CD1c-positive myeloid dendritic cell (primary cell): ENCODE measurements at regions not wholly inside any gene's neighbourhood (a gene's known extent, or its start where the extent isn't known, plus 50 kb on each side); places are given as distances from the start of the nearest gene placed in this dataset.
"Not testable (repeated sequence)": the region's sequence is repeated elsewhere in the genome, so short reads cannot be mapped to it uniquely, and the experiment has no call there.

Experiments
- DNase-seq: peaks from one replicate; pipeline ENCODE4 v3.0.0-alpha.2; 2016; ENCODE audit errors: extremely low spot score

DNA sequence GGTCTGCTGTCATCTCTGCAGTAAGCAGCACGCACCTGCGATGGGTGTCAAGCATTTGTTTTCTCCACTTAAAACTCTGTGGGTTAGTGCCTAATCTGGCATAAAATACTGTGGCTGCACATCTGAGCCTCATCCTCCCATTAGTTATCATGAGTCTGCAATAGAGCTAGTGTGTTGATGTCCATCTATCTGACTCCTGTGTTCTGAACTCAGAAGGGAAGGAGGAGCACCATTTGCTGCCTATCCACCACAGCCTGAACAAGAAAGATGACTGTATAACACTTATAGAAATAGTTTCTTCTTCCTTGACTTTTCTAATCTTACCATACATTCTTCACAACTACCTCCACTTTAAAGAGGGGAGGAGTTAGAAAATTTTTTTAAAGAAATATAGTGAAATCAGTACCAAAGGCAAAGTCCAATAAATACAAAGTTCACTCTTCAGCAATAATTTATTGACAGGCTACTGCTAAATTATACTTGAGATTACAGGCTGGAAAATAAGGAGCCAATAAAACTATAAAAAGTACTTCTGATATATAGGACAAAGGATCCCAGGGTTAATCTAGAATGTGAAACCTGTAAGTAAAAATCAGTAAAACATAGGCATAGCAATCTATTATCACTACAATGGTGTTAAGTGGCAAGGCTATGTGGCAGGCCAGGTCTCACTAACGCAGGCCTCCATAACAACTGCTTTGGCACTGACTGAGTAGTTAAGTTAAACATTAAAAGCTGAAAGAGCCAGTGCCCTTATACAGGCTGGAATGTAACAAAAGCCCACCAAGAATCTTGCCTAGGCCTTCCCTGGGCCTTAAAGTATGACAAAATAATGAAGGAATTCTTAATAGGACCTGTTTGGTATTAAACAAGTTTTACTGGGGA, 70.2 kb downstream of the LGALS9C start:
- not testable (repeated sequence) for DNase-seq

DNA sequence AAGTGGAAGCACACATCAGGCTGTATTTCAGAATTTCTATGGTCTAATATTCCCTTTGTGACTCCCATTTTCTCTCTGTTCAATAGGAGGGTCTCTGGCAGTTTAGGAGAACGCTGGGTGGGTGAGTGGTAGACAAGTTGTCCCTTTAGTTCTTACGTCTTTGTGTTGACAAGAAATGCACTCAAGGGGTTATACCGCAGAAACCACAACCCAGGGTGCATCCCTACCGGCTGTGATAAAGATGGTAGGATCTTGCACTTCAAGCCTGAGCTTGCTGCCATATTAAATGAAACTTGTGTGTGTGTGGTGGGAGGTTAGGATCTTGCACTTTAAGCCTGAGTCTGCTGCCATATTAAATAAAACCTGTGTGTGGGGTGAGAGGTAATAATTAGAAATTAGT, 80.5 kb downstream of the LGALS9C start:
- not testable (repeated sequence) for DNase-seq

DNA sequence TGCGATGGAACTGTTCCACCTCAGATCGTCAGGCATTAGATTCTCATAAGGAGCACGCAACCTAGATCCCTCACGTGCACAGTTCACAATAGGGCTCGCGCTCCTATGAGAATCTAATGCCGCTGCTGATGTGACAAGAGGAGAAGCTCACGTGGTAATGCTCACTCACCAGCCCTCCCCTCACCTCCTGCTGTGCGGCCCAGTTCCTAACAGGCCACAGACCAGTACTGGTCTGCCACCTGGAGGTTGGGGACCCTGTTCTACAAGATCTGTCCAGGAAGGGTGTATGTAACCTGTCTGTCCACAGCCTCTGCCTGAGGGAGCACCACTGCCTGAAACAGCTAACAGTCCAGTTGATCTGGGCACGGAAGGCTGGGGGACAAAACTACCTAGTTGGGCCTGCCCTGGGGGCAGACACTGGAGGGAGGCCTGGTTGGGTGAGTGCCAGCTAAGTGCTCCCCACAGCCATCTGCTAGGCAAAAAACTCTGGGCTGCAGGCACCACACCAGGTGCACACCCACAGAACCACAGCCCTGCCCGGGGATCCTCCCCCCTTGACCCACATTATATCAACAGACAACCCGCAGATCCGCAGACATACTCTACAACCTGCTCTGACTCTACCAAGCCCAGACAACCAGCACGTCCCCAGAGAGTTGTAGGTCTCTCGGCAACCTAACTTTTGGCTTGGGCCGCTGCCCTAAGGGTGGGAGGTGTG, 80.7 kb downstream of the TBC1D28 start:
- not testable (repeated sequence) for DNase-seq

DNA sequence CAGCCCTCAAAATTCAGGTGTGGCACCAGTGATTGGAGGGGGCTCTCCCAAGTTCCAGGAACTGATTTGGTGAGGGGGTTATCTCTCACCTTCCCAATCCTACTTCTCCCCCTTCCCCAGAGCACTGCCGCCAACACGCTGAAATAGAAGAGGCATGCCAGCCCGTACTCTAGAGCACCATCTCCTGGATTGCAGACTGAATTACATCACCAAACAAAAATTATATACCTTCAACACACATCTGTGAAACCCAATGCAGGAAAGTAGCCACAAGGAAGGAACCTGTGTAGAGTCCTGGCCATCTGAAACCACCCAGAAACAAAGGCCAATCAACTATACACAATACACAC, 80.1 kb downstream of the TBC1D28 start:
- peak; percentile 58 for DNase-seq

DNA sequence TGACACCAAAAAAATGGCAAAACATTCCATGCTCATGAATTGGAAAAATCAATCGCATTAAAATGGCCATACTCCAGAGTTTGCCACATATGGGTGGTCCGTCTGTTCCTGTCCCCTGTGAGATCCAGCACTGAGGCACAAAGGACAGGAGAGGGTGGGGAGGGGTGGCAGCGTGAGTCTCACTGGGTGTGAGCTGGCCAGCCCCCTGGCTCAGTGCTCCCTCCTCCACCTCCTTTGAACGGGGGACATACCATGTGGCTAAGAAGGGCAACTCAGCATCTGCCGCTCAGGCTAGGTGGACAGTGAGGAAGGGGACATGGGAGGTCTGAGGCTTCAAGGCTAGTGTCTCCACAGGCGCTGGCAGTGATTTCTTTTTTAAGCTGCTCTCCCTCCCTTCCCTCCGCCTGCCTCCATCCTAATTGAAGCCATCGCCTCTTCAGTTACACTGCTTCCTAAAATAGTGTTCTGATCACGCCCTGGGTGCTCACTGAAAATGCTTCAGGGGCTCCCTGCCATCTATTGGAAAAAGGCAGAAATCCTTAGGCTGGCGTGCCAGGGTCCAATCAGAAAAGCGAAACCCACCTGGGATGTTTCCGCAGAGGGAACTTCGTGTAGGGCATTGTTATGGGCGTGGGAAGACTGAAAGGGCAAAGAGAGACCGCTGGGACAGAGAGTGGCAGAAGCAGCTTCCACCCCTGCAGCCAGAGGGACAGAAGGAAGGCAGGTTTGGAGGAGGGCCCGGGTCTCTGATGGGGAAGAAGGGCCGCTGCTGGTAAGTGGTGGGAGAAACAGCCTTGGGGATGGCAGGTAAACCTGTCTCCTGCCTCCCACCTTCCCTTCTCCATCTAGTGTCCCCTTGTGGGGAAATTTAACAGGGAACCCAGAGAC, 75.8 kb downstream of the TBC1D28 start:
- DNase-seq, result not testable (repeated sequence)

DNA sequence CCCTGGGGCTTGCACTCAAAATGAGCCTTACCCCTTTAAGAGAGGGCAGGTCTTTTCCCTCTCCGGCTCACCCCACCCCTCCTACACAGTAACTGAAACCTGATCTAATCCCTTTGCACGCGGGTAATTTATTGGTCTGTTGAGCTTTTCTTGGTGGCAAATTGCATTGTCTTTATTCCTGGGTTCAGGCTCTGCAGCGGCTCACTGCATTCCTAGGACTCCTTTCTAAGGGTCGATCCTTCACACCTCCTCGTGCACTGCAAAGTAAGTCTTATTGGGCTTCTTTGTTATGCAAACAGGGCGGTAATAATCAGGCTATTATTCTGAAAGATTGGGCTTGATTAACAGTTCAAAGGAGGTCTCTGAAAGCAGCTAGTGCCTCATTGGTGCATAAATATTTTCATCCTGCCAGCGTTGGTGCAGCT, 74.7 kb downstream of the TBC1D28 start:
- DNase-seq, result not testable (repeated sequence)

DNA sequence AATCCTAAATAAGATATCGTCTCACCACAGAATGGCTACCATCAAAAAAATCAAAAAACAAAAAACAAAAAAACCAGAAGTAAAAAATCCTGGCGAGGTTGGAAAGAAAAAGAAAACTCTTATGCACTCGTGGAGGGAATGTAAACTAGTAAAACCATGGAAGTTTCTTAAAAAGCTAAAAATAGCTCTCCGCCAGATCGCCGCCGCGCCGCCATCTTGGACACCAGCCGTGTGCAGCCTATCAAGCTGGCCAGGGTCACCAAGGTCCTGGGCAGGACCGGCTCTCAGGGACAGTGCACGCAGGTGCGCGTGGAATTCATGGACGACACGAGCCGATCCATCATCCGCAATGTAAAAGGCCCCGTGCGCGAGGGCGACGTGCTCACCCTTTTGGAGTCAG, 71.7 kb downstream of the TBC1D28 start:
- DNase-seq, result not testable (repeated sequence)

DNA sequence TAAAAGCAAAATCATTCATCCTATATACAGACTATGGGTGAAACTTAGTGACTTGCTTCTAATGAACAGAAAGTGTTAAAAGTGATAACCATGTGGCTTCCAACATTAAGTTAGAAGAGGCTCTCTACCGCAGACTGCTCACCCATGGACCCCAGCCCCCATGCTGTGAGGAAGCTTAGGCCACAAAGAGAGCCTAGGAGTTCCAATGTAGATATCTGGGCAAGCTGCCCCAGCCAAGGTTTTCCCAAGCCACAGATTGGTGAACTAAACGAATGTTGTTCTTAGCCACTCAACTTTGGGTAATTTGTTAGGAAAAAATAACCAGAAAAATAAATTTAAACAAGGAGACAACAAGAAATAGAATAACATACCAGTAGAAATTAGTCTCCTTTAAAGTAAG, 70.1 kb downstream of the TBC1D28 start:
- DNase-seq, result not testable (repeated sequence)
